Lower leg skin (tissue), 3 donors: ENCODE measurements at regions not wholly inside any gene's neighbourhood (a gene's known extent, or its start where the extent isn't known, plus 50 kb on each side); places are given as distances from the start of the nearest gene placed in this dataset.

Source experiments
- CTCF ChIP-seq, 3 donors: fragments of 450-650 bp; IDR thresholded peaks; one replicate each; pipeline ENCODE4 v1.5.1; 2016; ENCODE audit warnings: antibody characterized with exemption in 3 of 3, mild to moderate bottlenecking in 3 of 3, moderate library complexity in 2 of 3
- POLR2A ChIP-seq, 2 donors: fragments of 450-650 bp; IDR thresholded peaks; one replicate each; pipeline ENCODE4 v1.6.1; 2016 to 2017; ENCODE audit warnings: antibody characterized with exemption in 2 of 2, mild to moderate bottlenecking in 1 of 2, moderate library complexity in 1 of 2

DNA sequence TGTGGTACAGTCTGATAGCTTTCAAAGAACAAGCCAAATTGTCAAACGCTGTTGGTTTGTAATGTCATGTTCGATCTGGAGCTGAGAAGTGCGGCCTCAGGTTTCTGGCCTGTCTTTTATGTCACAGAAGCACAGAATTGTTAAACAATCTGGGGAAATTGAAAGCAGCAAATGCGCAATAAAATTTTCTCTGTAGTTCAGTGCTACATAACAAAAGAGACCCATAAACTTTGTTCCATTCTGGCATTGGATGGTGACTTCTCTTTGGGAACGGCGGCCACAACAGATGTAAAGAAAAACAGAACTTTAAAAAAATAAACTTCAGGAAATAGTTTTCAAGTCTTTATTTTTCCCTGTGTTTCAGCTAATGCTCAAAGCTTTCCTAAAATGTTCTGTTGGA, 106.9 kb downstream of the PRL start:
- TF ChIP-seq CTCF (IDR thresholded peaks at IDR 0.05), result no peak
- no peak for TF ChIP-seq POLR2A (IDR thresholded peaks at IDR 0.05)
